Stimulated activated CD4-positive, alpha-beta T cell treated with anti-CD3 and anti-CD28 coated beads, Interleukin-12 subunit alpha, Interleukin-12 subunit beta, amount 100 ng/mL, for 48 hours (primary cell): ENCODE measurements at regions not wholly inside any gene's neighbourhood (a gene's known extent, or its start where the extent isn't known, plus 50 kb on each side); places are given as distances from the start of the nearest gene placed in this dataset.
"Not testable (repeated sequence)": the region's sequence is repeated elsewhere in the genome, so short reads cannot be mapped to it uniquely, and the experiment has no call there.

Source experiments
- DNase-seq, 3 donors: peaks; one replicate each; pipeline ENCODE4 v3.0.0-alpha.2; 2020; ENCODE audit warnings: low read depth in 2 of 3, low spot score in 1 of 3

GRCh38 chr11:116667318-116667717 is 105.5 kb downstream of the BUD13 start:
- DNase-seq = not testable (repeated sequence)

- DNase-seq = not testable (repeated sequence)
Measured at GRCh38 chr11:116666673-116667249, 106.0 kb downstream of the BUD13 start.

- no peak for DNase-seq
Measured at GRCh38 chr11:116665523-116665922, 107.3 kb downstream of the BUD13 start.

- DNase-seq = no peak
Measured at GRCh38 chr11:116661056-116661455, 111.7 kb downstream of the BUD13 start.

- DNase-seq = no peak
Measured at GRCh38 chr11:116660011-116660410, 112.8 kb downstream of the BUD13 start.

GRCh38 chr11:116658876-116659535 is 113.8 kb downstream of the BUD13 start:
- DNase-seq = no peak

- no peak for DNase-seq
Measured at GRCh38 chr11:116657842-116658825, 114.7 kb downstream of the BUD13 start.

GRCh38 chr11:116656011-116656410 is 116.8 kb downstream of the BUD13 start:
- DNase-seq = no peak

- DNase-seq = no peak
Measured at GRCh38 chr11:116654526-116654925, 118.3 kb downstream of the BUD13 start.

GRCh38 chr11:116653206-116653605 is 119.6 kb downstream of the BUD13 start:
- no peak for DNase-seq

- no peak for DNase-seq
Measured at GRCh38 chr11:116651737-116652237, 121.0 kb downstream of the BUD13 start.

- no peak for DNase-seq
Measured at GRCh38 chr11:116651098-116651736, 121.6 kb downstream of the BUD13 start.

GRCh38 chr11:116650052-116650451 is 122.7 kb downstream of the BUD13 start:
- no peak for DNase-seq

GRCh38 chr11:116649268-116649667 is 123.5 kb downstream of the BUD13 start:
- DNase-seq = no peak

- no peak for DNase-seq
Measured at GRCh38 chr11:116648247-116649174, 124.3 kb downstream of the BUD13 start.

GRCh38 chr11:116647305-116648080 is 125.3 kb downstream of the BUD13 start:
- no peak for DNase-seq

GRCh38 chr11:116646191-116646590 is 126.6 kb downstream of the BUD13 start:
- DNase-seq = no peak

GRCh38 chr11:116644941-116645305 is 127.9 kb downstream of the BUD13 start:
- no peak for DNase-seq

- no peak for DNase-seq
Measured at GRCh38 chr11:116644201-116644940, 128.4 kb downstream of the BUD13 start.
